GM13976 (cell line): ENCODE measurements at regions not wholly inside any gene's neighbourhood (a gene's known extent, or its start where the extent isn't known, plus 50 kb on each side); places are given as distances from the start of the nearest gene placed in this dataset.

Experiments
- DNase-seq: peaks from one replicate; pipeline ENCODE4 v3.0.0; 2012; ENCODE audit warnings: low spot score
- CTCF ChIP-seq: IDR thresholded peaks from 2 replicates; pipeline ENCODE4 v1.5.1; 2012; ENCODE audit warnings: borderline replicate concordance, mild to moderate bottlenecking; ENCODE audit not compliant: insufficient read depth; ENCODE audit errors: extremely low read depth, missing control alignments, control extremely low read depth
- in situ Hi-C: fragments of 300-500 bp; cut with MboI; formaldehyde crosslinking; loops from one replicate; pipeline ENCODE4 v1.12.0; 2022; ENCODE audit warnings: low sequenced_read_pairs, mixed read lengths, inconsistent platforms; ENCODE audit not compliant: unreplicated experiment

- DNase-seq = no peak
Observed at GRCh38 chr14:65933400-65934069, 521.0 kb downstream of the FUT8 start.

GRCh38 chr14:65934070-65934435 lies 521.5 kb downstream of the FUT8 start:
- in situ Hi-C loops = no loop called here
- DNase-seq = no peak
- TF ChIP-seq CTCF = no peak

More at GRCh38 chr14:65933400-65934069, 521.0 kb downstream of the FUT8 start:
- in situ Hi-C loops = no loop called here
- no peak for TF ChIP-seq CTCF

- in situ Hi-C loops = no loop called here
- TF ChIP-seq CTCF = no peak
- no peak for DNase-seq
Observed at GRCh38 chr14:65936342-65936975, 523.9 kb downstream of the FUT8 start.

- no peak for DNase-seq
- no peak for TF ChIP-seq CTCF
- in situ Hi-C loops = no loop called here
Observed at GRCh38 chr14:65937079-65937959, 524.8 kb downstream of the FUT8 start.

GRCh38 chr14:65937960-65938316 lies 525.4 kb downstream of the FUT8 start:
- in situ Hi-C loops = no loop called here
- no peak for TF ChIP-seq CTCF
- DNase-seq = no peak

GRCh38 chr14:65938738-65939137 lies 526.2 kb downstream of the FUT8 start:
- no peak for DNase-seq
- TF ChIP-seq CTCF = no peak
- in situ Hi-C loops = no loop called here
